Activated CD8-positive, alpha-beta T cell treated with anti-CD3 and anti-CD28 coated beads for 36 hours (primary cell): ENCODE measurements at regions not wholly inside any gene's neighbourhood (a gene's known extent, or its start where the extent isn't known, plus 50 kb on each side); places are given as distances from the start of the nearest gene placed in this dataset.

ENCODE experiments used
- ATAC-seq: fragments of 200-7000 bp; cut with Tn5 transposase; one replicate; pipeline ENCODE4 v1.10.0; 2021; ENCODE audit warnings: mild to moderate bottlenecking, moderate library complexity
- CTCF ChIA-PET: fragments of 350-600 bp; sonication (Branson Sonifier 250); formaldehyde crosslinking; loops from one replicate; lab custom pipeline; 2021; ENCODE audit warnings: antibody characterized with exemption; lab: Charles Lee
- POLR2A ChIA-PET: fragments of 350-600 bp; sonication (Branson Sonifier 250); formaldehyde crosslinking; loops from one replicate; lab custom pipeline; 2021; ENCODE audit warnings: antibody characterized with exemption; lab: Charles Lee
- DNase-seq: peaks from one replicate; pipeline ENCODE4 v3.0.0-alpha.2; 2020
- H3K27ac Mint-ChIP-seq: one replicate; pipeline ENCODE4 v1.8.0; 2021; ENCODE audit warnings: mild to moderate bottlenecking, mixed read lengths
- H3K27me3 Mint-ChIP-seq: one replicate; pipeline ENCODE4 v1.8.0; 2021; ENCODE audit warnings: mixed read lengths
- H3K36me3 Mint-ChIP-seq: one replicate; pipeline ENCODE4 v1.8.0; 2021; ENCODE audit warnings: low read depth, mixed read lengths
- H3K4me1 Mint-ChIP-seq: one replicate; pipeline ENCODE4 v1.8.0; 2021; ENCODE audit warnings: low read depth, mixed read lengths
- H3K4me3 Mint-ChIP-seq: one replicate; pipeline ENCODE4 v1.8.0; 2021; ENCODE audit warnings: mild to moderate bottlenecking, moderate library complexity, mixed read lengths
- H3K9me3 Mint-ChIP-seq: one replicate; pipeline ENCODE4 v1.8.0; 2021; ENCODE audit warnings: mixed read lengths
- CTCF ChIP-seq: fragments of 200-600 bp; IDR thresholded peaks from one replicate; pipeline ENCODE4 v1.8.0; 2022; ENCODE audit warnings: antibody characterized with exemption, mild to moderate bottlenecking
- intact Hi-C: fragments of 100-400 bp; cut with micrococcal nuclease; formaldehyde crosslinking; loops from one replicate; pipeline ENCODE4 v1.10.0; 2022

GRCh38 chrX:125424536-125424935, 104.9 kb downstream of the TEX13C start:
- H3K4me3 Mint-ChIP-seq = no peak overlapping the region

DNA sequence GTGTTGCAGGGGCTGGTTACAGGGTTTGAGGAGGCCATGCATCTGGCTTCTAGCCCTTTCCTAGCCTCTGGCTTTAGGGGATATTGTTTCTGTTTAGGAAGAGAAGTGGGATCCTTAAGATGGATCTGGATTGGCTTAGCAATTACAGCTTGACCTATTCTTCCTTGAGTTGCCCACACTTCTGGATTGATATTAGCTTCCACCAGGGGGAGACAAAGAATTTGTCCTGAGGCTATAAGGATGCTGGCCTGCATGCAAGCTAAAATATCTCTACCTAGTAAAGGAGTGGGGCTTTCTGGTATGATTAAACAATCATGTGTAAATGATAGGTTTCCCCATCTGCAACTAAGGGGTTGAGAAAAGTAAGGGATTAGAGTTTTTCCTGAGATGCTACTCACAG, 117.2 kb downstream of the TEX13C start:
- DNase-seq = no peak
- intact Hi-C loops = no loop called here
- Mint-ChIP-seq H3K27ac (no peak overlapping the region), H3K36me3 (no peaks in the 10 kb centered on the region), H3K4me3 (no peak overlapping the region), H3K9me3 (peaks cover 2% of the 10 kb centered on the region), H3K27me3 (no peaks in the 10 kb centered on the region), H3K4me1 (no peaks in the 10 kb centered on the region)
- ChIA-PET CTCF (no interaction called here), POLR2A (no interaction called here)
- no peak for ATAC-seq
- TF ChIP-seq CTCF = peak; percentile 17

More at GRCh38 chrX:125424536-125424935, 104.9 kb downstream of the TEX13C start:
- Mint-ChIP-seq H3K9me3 (no peaks in the 10 kb centered on the region), H3K27me3 (no peaks in the 10 kb centered on the region), H3K27ac (no peak overlapping the region), H3K36me3 (no peaks in the 10 kb centered on the region), H3K4me1 (no peaks in the 10 kb centered on the region)
- no peak for DNase-seq
- no peak for TF ChIP-seq CTCF
- CTCF ChIA-PET = no interaction called here
- POLR2A ChIA-PET = no interaction called here
- intact Hi-C loops = no loop called here
- ATAC-seq = no peak

DNA sequence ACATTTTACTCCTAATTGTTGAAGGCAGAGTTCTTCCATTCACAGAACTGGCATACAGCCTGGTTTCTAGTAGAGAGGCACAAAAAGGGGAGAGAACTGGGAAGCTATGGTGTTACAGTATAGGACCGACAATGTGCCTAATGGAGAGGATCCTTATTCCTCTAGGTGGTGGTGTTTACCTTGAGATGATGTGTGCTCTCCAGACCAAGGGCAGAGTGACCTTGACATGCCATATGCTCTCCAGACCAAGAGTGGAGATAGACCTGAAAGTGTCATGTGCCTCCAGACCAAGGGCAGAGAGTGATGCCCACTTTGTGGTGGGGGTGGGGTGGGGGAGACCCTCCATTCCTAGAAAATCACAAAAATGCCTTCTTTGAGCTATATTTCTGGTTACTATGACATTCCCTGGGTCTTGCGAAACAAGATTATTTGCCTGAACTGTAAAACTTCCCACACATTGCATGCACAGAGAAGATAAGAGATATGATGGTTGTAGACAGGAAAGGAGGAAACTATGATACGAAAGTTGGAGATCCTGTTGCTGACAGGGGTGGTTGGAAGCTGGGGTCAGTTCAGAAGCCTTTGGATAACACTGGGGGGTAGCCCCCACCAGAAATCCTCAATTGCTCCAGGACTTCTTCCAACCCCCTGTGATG, 119.7 kb downstream of the TEX13C start:
- no peak overlapping the region for H3K4me3 Mint-ChIP-seq
- H3K4me1 Mint-ChIP-seq = no peaks in the 10 kb centered on the region
- H3K9me3 Mint-ChIP-seq = no peaks in the 10 kb centered on the region

DNA sequence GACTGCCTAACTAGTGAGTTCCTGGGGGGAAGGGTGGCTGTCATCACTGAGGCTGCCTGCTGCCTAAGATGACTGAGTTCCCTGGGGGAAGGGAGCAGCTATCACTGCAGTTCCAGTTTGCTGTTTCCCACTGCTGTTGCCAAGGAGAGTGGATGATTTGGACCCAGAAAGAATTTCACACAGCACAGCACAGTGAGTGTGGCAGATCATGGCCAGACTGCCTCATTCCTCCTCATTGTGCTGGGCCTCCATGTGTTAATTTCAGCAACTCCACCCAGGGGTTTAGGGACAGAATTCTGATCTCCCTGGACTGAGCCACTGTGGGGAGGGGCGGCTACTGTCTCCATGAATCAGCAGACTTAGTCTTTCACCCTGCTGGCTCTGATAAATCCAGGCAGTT, 125.0 kb downstream of the TEX13C start:
- intact Hi-C loops = no loop called here
- ChIA-PET CTCF (no interaction called here), POLR2A (no interaction called here)
- no peak for TF ChIP-seq CTCF
- DNase-seq (no peak), ATAC-seq (no peak)
- Mint-ChIP-seq H3K9me3 (no peaks in the 10 kb centered on the region), H3K4me1 (no peaks in the 10 kb centered on the region), H3K4me3 (no peak overlapping the region), H3K27ac (no peak overlapping the region), H3K36me3 (no peaks in the 10 kb centered on the region), H3K27me3 (no peaks in the 10 kb centered on the region)

More for the DNA sequence above, 119.7 kb downstream of the TEX13C start:
- CTCF ChIA-PET = no interaction called here
- POLR2A ChIA-PET = no interaction called here
- Mint-ChIP-seq H3K27ac (no peak overlapping the region), H3K27me3 (no peaks in the 10 kb centered on the region), H3K36me3 (no peaks in the 10 kb centered on the region)
- intact Hi-C loops = no loop called here
- DNase-seq (no peak), ATAC-seq (no peak)
- no peak for TF ChIP-seq CTCF

DNA sequence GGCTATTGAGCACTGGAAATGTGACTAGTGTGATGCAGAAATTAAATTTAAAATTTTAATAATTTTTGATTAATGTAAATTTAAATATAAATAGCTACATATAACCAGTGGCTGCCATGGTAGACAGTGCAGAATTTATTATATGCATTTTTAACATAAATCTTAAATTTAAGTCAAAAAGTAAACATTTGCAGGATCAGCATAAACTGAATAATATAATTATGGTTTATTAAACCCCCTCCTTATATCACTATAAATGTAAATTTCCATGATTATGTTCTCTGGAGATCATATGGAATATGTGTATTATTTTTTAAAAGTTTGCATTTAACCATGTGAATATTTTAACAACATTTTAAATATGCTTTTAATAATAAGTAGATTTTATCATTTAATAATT, 155.8 kb downstream of the TEX13C start:
- no peak for TF ChIP-seq CTCF
- no peaks in the 10 kb centered on the region for H3K4me1 Mint-ChIP-seq
- no peaks in the 10 kb centered on the region for H3K9me3 Mint-ChIP-seq
- H3K4me3 Mint-ChIP-seq = no peak overlapping the region
- ChIA-PET CTCF (no interaction called here), POLR2A (no interaction called here)
- intact Hi-C loops = no loop called here
- no peak overlapping the region for H3K27ac Mint-ChIP-seq
- no peak for ATAC-seq
- H3K36me3 Mint-ChIP-seq = no peaks in the 10 kb centered on the region
- no peak for DNase-seq
- H3K27me3 Mint-ChIP-seq = no peaks in the 10 kb centered on the region
